HG03159 (cell line): ENCODE measurements at regions not wholly inside any gene's neighbourhood (a gene's known extent, or its start where the extent isn't known, plus 50 kb on each side); places are given as distances from the start of the nearest gene placed in this dataset.
"Not testable (repeated sequence)": the region's sequence is repeated elsewhere in the genome, so short reads cannot be mapped to it uniquely, and the experiment has no call there.

ENCODE experiments used
- ATAC-seq: cut with Tn5 transposase; IDR thresholded peaks from one replicate; pipeline ENCODE4 v1.9.1; 2021; ENCODE audit warnings: mild to moderate bottlenecking, moderate library complexity; ENCODE audit not compliant: unreplicated experiment

- no peak for ATAC-seq
These were observed 187.4 kb downstream of the TENT5A start for GRCh38 chr6:81565071-81565470.

GRCh38 chr6:81564470-81565068, 187.9 kb downstream of the TENT5A start:
- ATAC-seq: no peak

GRCh38 chr6:81562169-81562568, 190.3 kb downstream of the TENT5A start:
- no peak for ATAC-seq

GRCh38 chr6:81561731-81562130, 190.8 kb downstream of the TENT5A start:
- ATAC-seq: no peak

- ATAC-seq: no peak
These were observed 191.4 kb downstream of the TENT5A start for GRCh38 chr6:81561071-81561564.

- ATAC-seq: no peak
These were observed 194.7 kb downstream of the TENT5A start for GRCh38 chr6:81557811-81558210.

- ATAC-seq: no peak
These were observed 195.9 kb downstream of the TENT5A start for GRCh38 chr6:81556551-81556950.

GRCh38 chr6:81553216-81553615, 199.3 kb downstream of the TENT5A start:
- ATAC-seq: no peak

- ATAC-seq: no peak
These were observed 199.8 kb downstream of the TENT5A start for GRCh38 chr6:81552644-81553043.

GRCh38 chr6:81547149-81547548, 205.3 kb downstream of the TENT5A start:
- no peak for ATAC-seq

GRCh38 chr6:81534934-81535465, 217.5 kb downstream of the TENT5A start:
- no peak for ATAC-seq

- ATAC-seq: no peak
These were observed 220.5 kb downstream of the TENT5A start for GRCh38 chr6:81531869-81532561.

GRCh38 chr6:81517455-81517854, 235.0 kb downstream of the TENT5A start:
- ATAC-seq: no peak

- ATAC-seq: no peak
These were observed 236.7 kb downstream of the TENT5A start for GRCh38 chr6:81515562-81516453.

- ATAC-seq: not testable (repeated sequence)
These were observed 238.3 kb downstream of the TENT5A start for GRCh38 chr6:81514195-81514594.

- no peak for ATAC-seq
These were observed 241.1 kb downstream of the TENT5A start for GRCh38 chr6:81511423-81511822.

- ATAC-seq: no peak
These were observed 256.5 kb downstream of the TENT5A start for GRCh38 chr6:81495999-81496398.

GRCh38 chr6:81491454-81492101, 260.9 kb downstream of the TENT5A start:
- no peak for ATAC-seq

GRCh38 chr6:81487489-81487888, 265.0 kb downstream of the TENT5A start:
- no peak for ATAC-seq

- no peak for ATAC-seq
These were observed 266.2 kb downstream of the TENT5A start for GRCh38 chr6:81486234-81486633.

- no peak for ATAC-seq
These were observed 267.1 kb downstream of the TENT5A start for GRCh38 chr6:81485395-81485794.
